ENCODE measurements at regions not wholly inside any gene's neighbourhood (a gene's known extent, or its start where the extent isn't known, plus 50 kb on each side); places are given as distances from the start of the nearest gene placed in this dataset. TPM values are rescaled to one million over a fixed set of nuclear protein-coding genes. Genes with fewer than 3 reads are reported as not detected.
"Not testable (repeated sequence)": the region's sequence is repeated elsewhere in the genome, so short reads cannot be mapped to it uniquely, and the experiment has no call there.

DNA sequence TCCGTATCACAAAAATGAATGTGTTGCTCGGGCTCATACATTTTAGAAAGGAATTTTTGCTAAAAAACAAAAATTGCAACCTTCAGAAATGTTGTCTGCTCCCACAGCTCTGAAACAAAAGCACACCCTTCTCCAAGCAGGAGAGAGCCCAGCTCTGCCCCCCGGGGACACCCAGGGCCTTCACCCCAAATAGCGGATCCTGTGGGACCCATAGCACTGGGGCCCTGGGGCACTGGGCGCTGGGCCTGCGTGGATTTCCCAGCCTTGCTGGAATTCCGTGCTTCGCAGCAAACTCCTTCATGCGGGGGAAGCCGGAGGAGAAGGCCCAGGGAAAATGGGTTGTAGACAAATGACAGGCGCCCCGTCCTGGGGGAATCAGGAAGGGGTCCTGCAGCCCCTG, 50.5 kb upstream of the SFSWAP start:
- H2AFZ ChIP-seq (ENCODE audit: low read depth, low read length); in situ Hi-C loops (cut with MboI); H3K4me2 ChIP-seq (ENCODE audit: insufficient read depth, low read length); H3K9me1 ChIP-seq (ENCODE audit: control insufficient read depth, insufficient read depth, low read length); H3K27me3 ChIP-seq (ENCODE audit: control insufficient read depth in 2 of 2, insufficient read depth in 2 of 2, low read length in 2 of 2); intact Hi-C loops (cut with micrococcal nuclease); POLR2A ChIA-PET; H3K9me3 ChIP-seq (replicated peaks; ENCODE audit: control insufficient read depth, insufficient read depth, low read depth, low read length); DNase-seq (ENCODE audit: extremely low read depth in 1 of 4, low spot score in 3 of 4); H3K4me3 ChIP-seq; CTCF ChIA-PET (ENCODE audit: low intra/inter-chr PET ratio); H4K20me1 ChIP-seq (replicated peaks; ENCODE audit: control insufficient read depth, insufficient read depth, low read length); ATAC-seq; H3K36me3 ChIP-seq (ENCODE audit: control insufficient read depth, insufficient read depth, low read length); H3K9ac ChIP-seq (ENCODE audit: insufficient read depth in 1 of 2, low read depth in 2 of 2, low read length in 2 of 2); FAIRE-seq; BruUV-seq (replicated peaks); H3K79me2 ChIP-seq (ENCODE audit: control insufficient read depth, insufficient read depth, low read length); H3K27ac ChIP-seq (ENCODE audit: extremely low read depth, low read depth, low read length); H3K4me1 ChIP-seq (replicated peaks in 1 of 2; ENCODE audit: control insufficient read depth in 2 of 2, insufficient read depth in 2 of 2, low read length in 2 of 2): not testable (repeated sequence)
- WGBS (ENCODE audit: insufficient coverage, low coverage, missing lambda C conversion rate), result 23% methylated on average over 10 of the region's 12 CpGs

Small RNAs in the stretch of these regions (small RNA-seq; reads per million reads assigned to genes)
- not detected for gene AC140063.1
- gene RNA5SP376, result not detected
